PFSK-1 (cell line): ENCODE measurements at regions not wholly inside any gene's neighbourhood (a gene's known extent, or its start where the extent isn't known, plus 50 kb on each side); places are given as distances from the start of the nearest gene placed in this dataset.

ENCODE experiments used
- FOXP2 ChIP-seq: optimal IDR thresholded peaks from 2 replicates; pipeline ENCODE3; 2011; ENCODE audit warnings: borderline replicate concordance, control low read depth, inconsistent platforms; ENCODE audit not compliant: insufficient read depth; ENCODE audit errors: extremely low read length, extremely low read depth
- POLR2AphosphoS5 ChIP-seq: IDR thresholded peaks from 2 replicates; pipeline ENCODE4 v1.6.1; 2012; ENCODE audit warnings: low read depth, mild to moderate bottlenecking, control low read depth, low read length, moderate library complexity
- REST ChIP-seq, 2 experiments: IDR thresholded peaks; 2 replicates each; pipeline versions ENCODE4 v1.6.1 to v1.8.0; 2011 to 2012; ENCODE audit warnings: low read depth in 2 of 2, low read length in 2 of 2, control low read depth in 1 of 2, inconsistent platforms in 1 of 2, mild to moderate bottlenecking in 1 of 2, moderate library complexity in 1 of 2; ENCODE audit not compliant: insufficient read depth in 1 of 2
- SIN3A ChIP-seq: IDR thresholded peaks from 2 replicates; pipeline ENCODE4 v1.6.1; 2012; ENCODE audit warnings: mild to moderate bottlenecking, low read length, moderate library complexity, borderline replicate concordance; ENCODE audit not compliant: insufficient read depth
- TAF1 ChIP-seq: IDR thresholded peaks from 2 replicates; pipeline ENCODE4 v1.6.1; 2012; ENCODE audit warnings: low read length, control low read depth, borderline replicate concordance; ENCODE audit not compliant: insufficient read depth

DNA sequence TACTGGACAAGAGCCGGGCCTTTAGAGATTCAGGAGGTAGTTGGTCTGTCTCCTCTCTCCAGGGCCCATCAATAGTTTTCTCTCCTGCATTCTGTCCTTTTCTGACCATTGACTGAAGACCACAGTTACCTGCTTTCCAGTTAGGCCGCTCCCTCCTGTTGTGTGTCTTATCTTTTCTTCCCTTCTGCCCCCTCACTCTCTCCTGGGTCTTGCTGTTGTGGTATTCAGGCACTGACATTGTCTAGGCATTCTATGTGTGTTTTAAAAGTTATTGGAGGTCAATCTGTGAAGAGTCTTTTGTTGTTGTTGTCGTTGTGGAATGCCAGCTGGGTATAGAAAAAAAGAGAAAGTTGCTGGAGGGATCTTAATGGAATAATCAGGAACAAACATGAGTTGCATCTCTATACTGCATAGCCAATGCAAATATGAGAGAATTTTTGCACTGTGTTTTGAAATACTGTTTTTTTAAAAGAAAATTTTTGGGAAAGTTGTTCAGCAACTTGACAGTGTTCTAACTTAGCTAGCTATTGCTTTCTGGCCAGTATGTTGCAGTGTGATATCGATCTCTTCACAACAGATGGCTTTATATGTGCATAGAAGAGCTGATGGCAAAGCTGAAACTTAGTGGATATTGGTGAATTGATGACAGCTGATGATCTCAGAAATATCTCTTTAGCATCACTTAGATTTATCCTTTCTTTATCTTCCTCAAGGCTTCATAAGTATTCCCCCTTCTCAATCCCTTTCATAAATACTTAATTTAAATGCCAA, 240.7 kb downstream of the C4orf33 start:
- TF ChIP-seq FOXP2, result no peak
- TF ChIP-seq TAF1, result no peak
- TF ChIP-seq REST (IDR thresholded peaks at IDR 0.05; ENCODE audit: insufficient read depth in 1 of 2, low read depth in 2 of 2, low read length in 2 of 2), result no peak
- no peak for TF ChIP-seq POLR2AphosphoS5
- no peak for TF ChIP-seq SIN3A

DNA sequence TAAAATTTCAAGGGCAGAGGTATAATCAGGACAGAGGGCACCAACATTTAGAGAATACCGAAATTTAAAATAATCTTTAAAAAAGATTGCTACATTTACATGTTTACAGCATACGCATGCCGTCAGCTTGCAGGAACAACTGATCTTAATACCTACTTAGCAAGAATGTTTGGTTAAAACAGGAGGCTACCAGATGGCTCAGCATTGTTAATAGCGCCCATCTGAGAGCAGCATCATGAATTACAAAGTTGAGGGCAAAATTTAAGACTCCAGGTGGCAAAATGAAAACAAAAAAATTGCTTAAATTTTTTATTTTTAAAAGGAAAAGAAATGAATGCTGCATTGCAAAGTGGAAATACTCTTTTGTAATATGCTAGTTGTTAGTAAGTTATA, 241.3 kb downstream of the C4orf33 start:
- TF ChIP-seq REST (IDR thresholded peaks at IDR 0.05; ENCODE audit: insufficient read depth in 1 of 2, low read depth in 2 of 2, low read length in 2 of 2) (no peak), TAF1 (no peak), SIN3A (no peak)

DNA sequence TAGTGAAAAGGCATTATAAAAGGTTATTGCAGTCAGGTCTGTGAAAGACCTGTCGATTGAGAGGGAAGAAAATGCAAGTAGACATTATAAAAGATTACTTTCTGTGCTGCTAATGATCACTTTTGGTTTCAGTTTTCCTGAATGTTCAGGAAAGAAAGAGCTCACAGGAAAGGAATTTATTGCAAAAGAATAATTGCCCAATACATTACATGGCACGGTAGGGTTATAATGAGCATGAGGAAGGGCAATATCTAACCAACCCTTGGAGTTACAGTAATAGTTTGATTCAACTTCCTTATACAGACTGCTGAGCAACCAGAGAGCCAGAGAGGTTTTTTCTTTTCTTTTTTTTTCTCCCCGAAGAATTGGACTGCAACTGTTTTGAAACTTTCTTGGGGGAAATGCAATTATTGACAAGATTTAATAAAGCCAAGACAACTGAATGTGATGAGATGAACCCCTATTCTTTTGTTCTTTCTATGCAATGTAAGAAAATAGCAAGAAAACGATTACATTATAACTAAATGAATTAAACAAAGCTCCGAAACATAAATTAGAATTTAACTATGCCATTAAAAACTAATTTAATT, 247.0 kb downstream of the C4orf33 start:
- TF ChIP-seq SIN3A (no peak), REST (IDR thresholded peaks at IDR 0.05; ENCODE audit: insufficient read depth in 1 of 2, low read depth in 2 of 2, low read length in 2 of 2) (no peak), POLR2AphosphoS5 (no peak), TAF1 (no peak), FOXP2 (no peak)

GRCh38 chr4:129344058-129344457, 248.1 kb downstream of the C4orf33 start:
- TF ChIP-seq TAF1 (no peak), FOXP2 (no peak)

DNA sequence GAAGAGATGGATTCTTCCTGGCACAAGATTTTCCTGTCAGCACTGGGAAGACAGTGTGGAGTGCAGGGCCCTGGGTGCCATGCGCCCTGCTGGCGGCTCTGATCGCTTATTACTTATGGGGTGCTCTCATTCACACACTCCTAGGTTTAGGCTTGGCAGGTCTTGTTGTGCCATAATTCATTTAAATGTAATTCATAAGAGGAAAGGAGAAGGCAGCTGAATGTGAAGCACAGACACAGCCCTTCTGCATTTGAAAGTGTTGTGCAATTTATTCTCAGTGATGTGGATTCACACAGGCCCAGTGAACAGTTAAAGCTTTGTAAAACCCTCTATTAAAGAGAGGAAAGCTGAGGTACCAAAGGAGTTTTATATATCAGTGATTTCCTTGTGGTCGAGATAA, 249.7 kb downstream of the C4orf33 start:
- TF ChIP-seq POLR2AphosphoS5 (no peak), SIN3A (no peak), FOXP2 (no peak), TAF1 (no peak), REST (IDR thresholded peaks at IDR 0.05; ENCODE audit: insufficient read depth in 1 of 2, low read depth in 2 of 2, low read length in 2 of 2) (no peak)
